ENCODE measurements at regions not wholly inside any gene's neighbourhood (a gene's known extent, or its start where the extent isn't known, plus 50 kb on each side); places are given as distances from the start of the nearest gene placed in this dataset.

- Histone ChIP-seq H3K4me1 (ENCODE audit: insufficient read depth, low read length) (peaks cover 11% of the 10 kb centered on the region), H3K27me3 (ENCODE audit: insufficient read depth, low read length) (no peaks in the 10 kb centered on the region), H3K4me3 (ENCODE audit: insufficient read depth, low read length) (no peak overlapping the region), H3K79me2 (ENCODE audit: insufficient read depth, low read length) (no peaks in the 10 kb centered on the region), H4K20me1 (ENCODE audit: insufficient read depth, low read length) (no peaks in the 10 kb centered on the region), H3K4me2 (ENCODE audit: insufficient read depth, low read length) (no peak overlapping the region), H3K36me3 (ENCODE audit: insufficient read depth, low read length) (no peaks in the 10 kb centered on the region), H3K27ac (ENCODE audit: low read depth, low read length) (no peak overlapping the region), H2AFZ (ENCODE audit: low read length) (no peak overlapping the region), H3K9me3 (ENCODE audit: low read depth, low read length) (no peaks in the 10 kb centered on the region)
- no peak for TF ChIP-seq CTCF (IDR thresholded peaks at IDR 0.05; ENCODE audit: extremely low read depth, low read depth, low read length)
- DNase-seq (ENCODE audit: insufficient read length, low spot score, missing footprints) = no peak
These were observed 550.0 kb downstream of the BNC2 start for GRCh38 chr9:16320338-16320902.

GRCh38 chr9:16321461-16322119 lies 548.9 kb downstream of the BNC2 start:
- H2AFZ ChIP-seq (ENCODE audit: low read length) = peak overlapping the region; percentile 64
- no peak overlapping the region for H3K4me2 ChIP-seq (ENCODE audit: insufficient read depth, low read length)
- peaks cover 11% of the 10 kb centered on the region for H3K4me1 ChIP-seq (ENCODE audit: insufficient read depth, low read length)
- no peaks in the 10 kb centered on the region for H3K79me2 ChIP-seq (ENCODE audit: insufficient read depth, low read length)
- no peaks in the 10 kb centered on the region for H3K9me3 ChIP-seq (ENCODE audit: low read depth, low read length)
- H3K4me3 ChIP-seq (ENCODE audit: insufficient read depth, low read length) = no peak overlapping the region
- no peaks in the 10 kb centered on the region for H3K36me3 ChIP-seq (ENCODE audit: insufficient read depth, low read length)
- peak; percentile 97 for DNase-seq (ENCODE audit: insufficient read length, low spot score, missing footprints)
- H3K27me3 ChIP-seq (ENCODE audit: insufficient read depth, low read length) = no peaks in the 10 kb centered on the region
- peak overlapping the region; percentile 67 for H3K27ac ChIP-seq (ENCODE audit: low read depth, low read length)
- H4K20me1 ChIP-seq (ENCODE audit: insufficient read depth, low read length) = no peaks in the 10 kb centered on the region
- TF ChIP-seq CTCF (IDR thresholded peaks at IDR 0.05; ENCODE audit: extremely low read depth, low read depth, low read length) = no peak

- no peak overlapping the region for H2AFZ ChIP-seq (ENCODE audit: low read length)
- H4K20me1 ChIP-seq (ENCODE audit: insufficient read depth, low read length) = no peaks in the 10 kb centered on the region
- H3K27me3 ChIP-seq (ENCODE audit: insufficient read depth, low read length) = no peaks in the 10 kb centered on the region
- TF ChIP-seq CTCF (IDR thresholded peaks at IDR 0.05; ENCODE audit: extremely low read depth, low read depth, low read length) = no peak
- no peak for DNase-seq (ENCODE audit: insufficient read length, low spot score, missing footprints)
- H3K4me2 ChIP-seq (ENCODE audit: insufficient read depth, low read length) = no peak overlapping the region
- H3K9me3 ChIP-seq (ENCODE audit: low read depth, low read length) = no peaks in the 10 kb centered on the region
- no peaks in the 10 kb centered on the region for H3K36me3 ChIP-seq (ENCODE audit: insufficient read depth, low read length)
- no peak overlapping the region for H3K27ac ChIP-seq (ENCODE audit: low read depth, low read length)
- H3K4me3 ChIP-seq (ENCODE audit: insufficient read depth, low read length) = no peak overlapping the region
- no peaks in the 10 kb centered on the region for H3K79me2 ChIP-seq (ENCODE audit: insufficient read depth, low read length)
- H3K4me1 ChIP-seq (ENCODE audit: insufficient read depth, low read length) = peaks cover 11% of the 10 kb centered on the region
These were observed 547.6 kb downstream of the BNC2 start for GRCh38 chr9:16322849-16323248.

GRCh38 chr9:16325966-16326365 lies 544.5 kb downstream of the BNC2 start:
- no peak for DNase-seq (ENCODE audit: insufficient read length, low spot score, missing footprints)
- Histone ChIP-seq H3K27me3 (ENCODE audit: insufficient read depth, low read length) (no peaks in the 10 kb centered on the region), H3K36me3 (ENCODE audit: insufficient read depth, low read length) (no peaks in the 10 kb centered on the region), H3K9me3 (ENCODE audit: low read depth, low read length) (no peaks in the 10 kb centered on the region), H3K27ac (ENCODE audit: low read depth, low read length) (no peak overlapping the region), H3K4me1 (ENCODE audit: insufficient read depth, low read length) (peaks cover 24% of the 10 kb centered on the region), H4K20me1 (ENCODE audit: insufficient read depth, low read length) (no peaks in the 10 kb centered on the region), H2AFZ (ENCODE audit: low read length) (no peak overlapping the region), H3K79me2 (ENCODE audit: insufficient read depth, low read length) (no peaks in the 10 kb centered on the region), H3K4me2 (ENCODE audit: insufficient read depth, low read length) (no peak overlapping the region), H3K4me3 (ENCODE audit: insufficient read depth, low read length) (no peak overlapping the region)
- TF ChIP-seq CTCF (IDR thresholded peaks at IDR 0.05; ENCODE audit: extremely low read depth, low read depth, low read length) = no peak

All from osteoblast (primary cell).